Neural progenitor cell (in vitro differentiated cells): ENCODE measurements at regions not wholly inside any gene's neighbourhood (a gene's known extent, or its start where the extent isn't known, plus 50 kb on each side); places are given as distances from the start of the nearest gene placed in this dataset.

Experiments
- CTCF ChIP-seq: fragments of 200-600 bp; sonication (generic); IDR thresholded peaks from 2 replicates; pipeline ENCODE4 v1.5.1; 2017; ENCODE audit warnings: antibody characterized with exemption, mild to moderate bottlenecking
- EZH2 ChIP-seq: fragments of 200-600 bp; sonication (generic); IDR thresholded peaks from 2 replicates; pipeline ENCODE4 v1.6.1; 2017; ENCODE audit warnings: antibody characterized with exemption, mild to moderate bottlenecking, moderate library complexity

GRCh38 chr21:16708101-16708835, 804.6 kb upstream of the CXADR start:
- no peak for TF ChIP-seq CTCF
- no peak for TF ChIP-seq EZH2
